ENCODE measurements at regions not wholly inside any gene's neighbourhood (a gene's known extent, or its start where the extent isn't known, plus 50 kb on each side); places are given as distances from the start of the nearest gene placed in this dataset.

DNA sequence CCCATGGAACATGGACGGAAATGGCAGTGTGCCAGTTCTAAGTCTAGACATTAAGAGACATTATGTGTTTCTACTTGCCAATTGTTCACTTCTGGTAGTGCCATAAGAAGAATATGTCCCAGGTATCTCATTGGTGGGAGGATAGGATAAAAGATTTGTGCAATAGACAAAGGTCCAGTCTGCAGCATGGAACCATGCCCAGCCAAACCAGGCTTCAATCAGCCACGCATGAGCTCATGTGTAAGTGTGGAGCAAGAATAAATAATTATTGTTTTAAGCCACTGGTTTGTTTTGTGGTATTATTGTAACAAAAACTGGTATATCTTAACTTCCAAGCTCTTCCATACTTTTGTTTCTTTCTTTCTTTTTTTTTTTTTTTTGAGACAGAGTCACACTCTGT lies 153.6 kb upstream of the CTTNBP2 start:
- FAIRE-seq = no peak
- WGBS, 3 donors = 84 to 93% (median 91%) methylated on average over 2 of the region's 2 CpGs
- H3K4me3 ChIP-seq (ENCODE audit: low read depth in 1 of 3, low read length in 3 of 3) = no peak overlapping the region
- H3K9me3 ChIP-seq (ENCODE audit: control insufficient read depth in 2 of 2, insufficient read depth in 1 of 2, low read depth in 1 of 2, low read length in 1 of 2) = no peaks in the 10 kb centered on the region
- no peaks in the 10 kb centered on the region for H3K36me3 ChIP-seq (ENCODE audit: control insufficient read depth in 3 of 3, insufficient read depth in 2 of 3, low read depth in 1 of 3, low read length in 3 of 3)
- DNase-seq = no peak
- H3K27ac ChIP-seq (ENCODE audit: low read depth in 1 of 3, low read length in 2 of 3) = no peak overlapping the region
- H3K27me3 ChIP-seq (ENCODE audit: control insufficient read depth in 3 of 3, insufficient read depth in 3 of 3, low read length in 3 of 3) = peaks cover 0 to 5% (median 0%) of the 10 kb centered on the region in 3 donors
- no peaks in the 10 kb centered on the region for H3K4me1 ChIP-seq (ENCODE audit: control insufficient read depth in 3 of 3, insufficient read depth in 2 of 3, low read depth in 1 of 3, low read length in 2 of 3)

DNA sequence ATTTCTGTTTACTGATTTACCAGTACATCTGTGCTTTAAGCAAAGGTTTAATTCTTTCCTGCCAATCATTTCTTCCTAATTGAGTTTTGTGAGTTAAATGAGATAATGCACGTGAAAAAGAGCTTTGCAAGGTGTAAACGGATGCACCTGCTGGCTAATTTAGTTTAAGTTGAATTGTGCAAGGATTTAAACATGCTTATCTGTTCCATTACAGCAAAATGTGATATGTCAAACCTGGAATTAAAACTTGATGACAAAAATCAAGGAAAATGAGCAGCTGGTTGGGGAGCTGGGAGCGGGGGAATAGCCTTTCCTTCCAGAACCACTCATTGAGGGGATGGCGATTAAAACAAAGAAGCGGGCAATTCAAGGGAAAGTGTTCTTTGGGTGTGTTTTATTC lies 155.0 kb upstream of the CTTNBP2 start:
- no peak for FAIRE-seq
- Histone ChIP-seq H3K27me3 (ENCODE audit: control insufficient read depth in 3 of 3, insufficient read depth in 3 of 3, low read length in 3 of 3) (peaks cover 0 to 5% (median 0%) of the 10 kb centered on the region in 3 donors), H3K27ac (ENCODE audit: low read depth in 1 of 3, low read length in 2 of 3) (no peak overlapping the region), H3K4me3 (ENCODE audit: low read depth in 1 of 3, low read length in 3 of 3) (no peak overlapping the region), H3K9me3 (ENCODE audit: control insufficient read depth in 2 of 2, insufficient read depth in 1 of 2, low read depth in 1 of 2, low read length in 1 of 2) (no peaks in the 10 kb centered on the region), H3K4me1 (ENCODE audit: control insufficient read depth in 3 of 3, insufficient read depth in 2 of 3, low read depth in 1 of 3, low read length in 2 of 3) (no peaks in the 10 kb centered on the region), H3K36me3 (ENCODE audit: control insufficient read depth in 3 of 3, insufficient read depth in 2 of 3, low read depth in 1 of 3, low read length in 3 of 3) (no peaks in the 10 kb centered on the region)
- no peak for DNase-seq
- 80 to 90% (median 82%) methylated on average over 5 of the region's 5 CpGs for WGBS, 3 donors

DNA sequence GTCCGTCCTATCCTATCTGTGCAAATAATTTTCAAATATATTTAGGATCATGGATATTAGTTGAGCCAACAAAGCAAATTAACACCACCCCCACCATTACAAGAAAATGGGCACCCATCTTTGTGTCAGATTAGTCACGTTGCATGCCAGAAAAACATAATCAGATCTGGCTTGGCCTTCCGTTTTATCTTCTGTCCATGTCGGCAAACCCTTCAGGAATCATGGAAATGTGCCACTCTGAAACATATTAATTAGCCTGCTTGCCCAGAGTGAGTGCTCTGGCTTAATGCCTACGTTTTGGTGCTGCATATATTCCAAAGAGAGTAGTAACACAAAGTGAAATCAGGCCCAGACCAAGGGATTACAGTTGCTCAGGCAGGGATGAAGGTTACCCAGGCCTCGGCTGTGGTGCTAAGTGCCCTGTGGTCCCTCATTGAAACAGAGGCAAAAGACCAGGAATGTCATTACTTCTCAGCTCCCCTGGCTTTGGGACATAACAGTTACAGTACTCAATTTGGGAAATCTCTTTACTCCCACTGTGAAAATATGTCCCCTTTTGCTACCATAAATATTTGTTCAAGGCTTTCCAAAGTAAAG lies 154.0 kb upstream of the LSM8 start:
- H3K36me3 ChIP-seq (ENCODE audit: control insufficient read depth in 3 of 3, insufficient read depth in 2 of 3, low read depth in 1 of 3, low read length in 3 of 3) = no peaks in the 10 kb centered on the region
- H3K9me3 ChIP-seq (ENCODE audit: control insufficient read depth in 2 of 2, insufficient read depth in 1 of 2, low read depth in 1 of 2, low read length in 1 of 2) = no peaks in the 10 kb centered on the region
- peaks cover 0 to 5% (median 0%) of the 10 kb centered on the region in 3 donors for H3K27me3 ChIP-seq (ENCODE audit: control insufficient read depth in 3 of 3, insufficient read depth in 3 of 3, low read length in 3 of 3)
- no peaks in the 10 kb centered on the region for H3K4me1 ChIP-seq (ENCODE audit: control insufficient read depth in 3 of 3, insufficient read depth in 2 of 3, low read depth in 1 of 3, low read length in 2 of 3)
- WGBS, 3 donors = 65 to 69% (median 67%) methylated on average over 6 of the region's 6 CpGs
- H3K27ac ChIP-seq (ENCODE audit: low read depth in 1 of 3, low read length in 2 of 3) = no peak overlapping the region
- no peak for FAIRE-seq
- DNase-seq = no peak
- H3K4me3 ChIP-seq (ENCODE audit: low read depth in 1 of 3, low read length in 3 of 3) = no peak overlapping the region

DNA sequence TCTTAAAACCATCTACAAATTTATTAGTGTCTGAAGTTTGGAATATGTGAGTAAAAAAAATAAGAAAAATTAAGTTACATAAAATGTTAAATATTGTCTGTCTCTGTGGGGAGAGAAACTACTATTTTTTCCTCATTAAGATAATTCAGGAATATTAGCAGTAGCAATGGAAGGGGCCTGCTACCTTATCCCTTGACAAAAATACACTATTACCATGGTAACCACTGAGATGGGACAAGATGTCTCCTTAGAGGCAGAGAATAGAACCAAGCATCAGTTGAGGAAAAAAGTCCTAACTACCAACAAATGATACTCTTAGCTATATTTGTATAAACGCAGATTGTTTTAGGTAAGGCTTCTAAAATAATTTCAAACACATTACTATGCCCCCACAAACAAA lies 150.7 kb upstream of the LSM8 start:
- FAIRE-seq (no peak), DNase-seq (no peak)
- Histone ChIP-seq H3K9me3 (ENCODE audit: control insufficient read depth in 2 of 2, insufficient read depth in 1 of 2, low read depth in 1 of 2, low read length in 1 of 2) (no peaks in the 10 kb centered on the region), H3K36me3 (ENCODE audit: control insufficient read depth in 3 of 3, insufficient read depth in 2 of 3, low read depth in 1 of 3, low read length in 3 of 3) (no peaks in the 10 kb centered on the region), H3K27ac (ENCODE audit: low read depth in 1 of 3, low read length in 2 of 3) (no peak overlapping the region), H3K27me3 (ENCODE audit: control insufficient read depth in 3 of 3, insufficient read depth in 3 of 3, low read length in 3 of 3) (no peaks in the 10 kb centered on the region), H3K4me3 (ENCODE audit: low read depth in 1 of 3, low read length in 3 of 3) (no peak overlapping the region), H3K4me1 (ENCODE audit: control insufficient read depth in 3 of 3, insufficient read depth in 2 of 3, low read depth in 1 of 3, low read length in 2 of 3) (no peaks in the 10 kb centered on the region)
- 78 to 83% (median 80%) methylated on average over 1 of the region's 1 CpG for WGBS, 3 donors

DNA sequence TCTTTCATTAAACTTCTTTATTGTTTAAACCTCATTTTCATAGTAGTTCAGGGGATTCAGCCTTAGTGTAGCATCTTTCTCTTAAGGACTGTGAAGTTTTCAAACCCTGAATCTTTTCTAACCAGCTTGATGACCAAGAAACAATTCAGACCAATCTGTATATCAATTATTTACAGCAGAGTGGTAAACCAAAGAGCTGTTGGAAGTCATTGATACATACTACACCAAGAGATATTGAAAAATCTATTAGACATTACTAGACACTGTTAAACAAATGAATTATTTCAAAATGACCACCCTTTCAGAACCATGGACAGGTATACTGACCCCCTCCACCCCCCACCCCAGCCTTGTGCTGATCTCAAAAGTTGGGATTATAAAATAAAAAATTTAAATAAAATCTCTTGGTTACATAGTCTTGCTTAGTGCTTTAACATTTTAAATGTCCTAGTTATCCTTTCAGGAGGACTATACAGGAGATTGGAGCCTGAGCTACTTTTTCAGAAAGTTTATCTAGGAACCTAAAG lies 143.9 kb upstream of the LSM8 start:
- Histone ChIP-seq H3K9me3 (ENCODE audit: control insufficient read depth in 2 of 2, insufficient read depth in 1 of 2, low read depth in 1 of 2, low read length in 1 of 2) (no peaks in the 10 kb centered on the region), H3K36me3 (ENCODE audit: control insufficient read depth in 3 of 3, insufficient read depth in 2 of 3, low read depth in 1 of 3, low read length in 3 of 3) (no peaks in the 10 kb centered on the region), H3K27me3 (ENCODE audit: control insufficient read depth in 3 of 3, insufficient read depth in 3 of 3, low read length in 3 of 3) (no peaks in the 10 kb centered on the region), H3K4me3 (ENCODE audit: low read depth in 1 of 3, low read length in 3 of 3) (no peak overlapping the region), H3K4me1 (ENCODE audit: control insufficient read depth in 3 of 3, insufficient read depth in 2 of 3, low read depth in 1 of 3, low read length in 2 of 3) (no peaks in the 10 kb centered on the region), H3K27ac (ENCODE audit: low read depth in 1 of 3, low read length in 2 of 3) (no peak overlapping the region)
- no peak for DNase-seq
- FAIRE-seq = no peak

DNA sequence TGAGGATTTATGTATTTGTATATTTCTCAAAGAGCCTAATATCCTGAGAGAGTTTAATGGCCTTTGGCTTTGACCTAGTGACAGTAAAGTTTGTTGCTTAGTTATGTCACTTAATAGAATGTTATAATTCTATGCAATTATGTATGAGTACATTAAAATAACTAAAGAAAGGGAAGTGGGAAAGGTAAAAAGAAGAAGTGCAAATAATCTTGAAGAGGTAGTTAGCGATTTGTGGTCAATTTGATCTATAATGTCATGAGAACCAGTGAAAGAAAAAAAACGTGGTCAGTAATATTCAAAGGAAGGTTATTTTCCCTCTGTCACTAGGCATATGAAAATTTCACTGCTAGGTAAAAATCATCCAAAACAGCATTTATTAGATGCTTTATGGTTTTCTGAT lies 143.4 kb upstream of the LSM8 start:
- H3K27ac ChIP-seq (ENCODE audit: low read depth in 1 of 3, low read length in 2 of 3) = no peak overlapping the region
- FAIRE-seq = no peak
- H3K4me3 ChIP-seq (ENCODE audit: low read depth in 1 of 3, low read length in 3 of 3) = no peak overlapping the region
- H3K4me1 ChIP-seq (ENCODE audit: control insufficient read depth in 3 of 3, insufficient read depth in 2 of 3, low read depth in 1 of 3, low read length in 2 of 3) = no peaks in the 10 kb centered on the region
- WGBS, 3 donors = 68 to 74% (median 69%) methylated on average over 2 of the region's 2 CpGs
- no peaks in the 10 kb centered on the region for H3K9me3 ChIP-seq (ENCODE audit: control insufficient read depth in 2 of 2, insufficient read depth in 1 of 2, low read depth in 1 of 2, low read length in 1 of 2)
- H3K36me3 ChIP-seq (ENCODE audit: control insufficient read depth in 3 of 3, insufficient read depth in 2 of 3, low read depth in 1 of 3, low read length in 3 of 3) = no peaks in the 10 kb centered on the region
- no peak for DNase-seq
- no peaks in the 10 kb centered on the region for H3K27me3 ChIP-seq (ENCODE audit: control insufficient read depth in 3 of 3, insufficient read depth in 3 of 3, low read length in 3 of 3)

DNA sequence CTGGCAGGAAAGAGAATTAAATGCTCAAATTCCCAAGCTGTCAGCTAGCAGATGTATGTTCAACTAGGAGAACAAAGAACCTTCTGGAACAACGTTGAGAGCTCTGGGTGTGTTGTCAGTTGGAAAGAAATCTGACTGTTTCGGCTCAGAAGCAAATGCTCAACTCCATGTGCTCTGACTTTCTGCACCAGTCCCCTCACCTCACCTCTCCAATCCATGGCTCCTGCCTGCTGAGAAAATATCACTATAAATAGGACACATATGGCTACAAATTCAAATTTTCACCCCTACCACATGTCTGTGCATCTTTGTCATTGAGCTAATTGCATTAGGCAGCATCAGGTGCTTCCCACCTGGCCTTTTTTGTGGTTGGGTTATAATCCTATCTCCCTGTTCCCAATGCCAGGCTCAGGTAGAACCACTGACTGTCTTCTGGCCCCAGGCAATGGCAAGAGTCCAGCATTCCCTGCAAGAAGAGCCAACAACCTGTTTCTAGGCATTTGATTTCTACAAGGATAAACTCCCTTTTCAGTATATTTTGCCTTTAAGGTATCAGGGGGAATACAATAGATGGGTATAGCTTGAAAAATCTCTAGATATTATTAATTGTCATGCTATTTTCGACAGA lies 142.6 kb upstream of the LSM8 start:
- no peaks in the 10 kb centered on the region for H3K36me3 ChIP-seq (ENCODE audit: control insufficient read depth in 3 of 3, insufficient read depth in 2 of 3, low read depth in 1 of 3, low read length in 3 of 3)
- H3K4me3 ChIP-seq (ENCODE audit: low read depth in 1 of 3, low read length in 3 of 3) = no peak overlapping the region
- no peak overlapping the region for H3K27ac ChIP-seq (ENCODE audit: low read depth in 1 of 3, low read length in 2 of 3)
- no peak for DNase-seq
- FAIRE-seq = no peak
- 49 to 60% (median 51%) methylated on average over 3 of the region's 3 CpGs for WGBS, 3 donors
- peaks cover 0 to 4% (median 0%) of the 10 kb centered on the region in 3 donors for H3K27me3 ChIP-seq (ENCODE audit: control insufficient read depth in 3 of 3, insufficient read depth in 3 of 3, low read length in 3 of 3)
- no peaks in the 10 kb centered on the region for H3K4me1 ChIP-seq (ENCODE audit: control insufficient read depth in 3 of 3, insufficient read depth in 2 of 3, low read depth in 1 of 3, low read length in 2 of 3)
- H3K9me3 ChIP-seq (ENCODE audit: control insufficient read depth in 2 of 2, insufficient read depth in 1 of 2, low read depth in 1 of 2, low read length in 1 of 2) = no peaks in the 10 kb centered on the region

DNA sequence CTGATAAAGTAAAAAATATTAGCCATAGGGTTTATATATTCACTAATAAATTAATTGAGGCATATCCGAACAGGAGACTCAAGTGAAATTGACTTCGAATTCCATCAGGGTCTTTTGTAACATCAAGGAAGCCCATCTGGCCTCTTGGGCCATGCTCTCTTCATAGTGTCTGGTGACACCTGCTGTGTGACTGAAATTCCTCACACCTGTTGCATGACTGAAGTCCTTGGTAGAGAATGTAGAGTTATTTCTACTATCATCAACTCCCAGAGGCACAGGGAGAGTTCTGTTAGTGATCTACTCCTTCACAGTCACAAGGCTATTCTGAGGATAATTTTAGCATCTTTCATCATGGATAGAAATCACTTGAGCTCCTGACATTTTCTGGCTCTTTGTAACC lies 138.3 kb upstream of the LSM8 start:
- H3K27ac ChIP-seq (ENCODE audit: low read depth in 1 of 3, low read length in 2 of 3) = no peak overlapping the region
- FAIRE-seq (no peak), DNase-seq (no peak)
- H3K36me3 ChIP-seq (ENCODE audit: control insufficient read depth in 3 of 3, insufficient read depth in 2 of 3, low read depth in 1 of 3, low read length in 3 of 3) = no peaks in the 10 kb centered on the region
- H3K4me1 ChIP-seq (ENCODE audit: control insufficient read depth in 3 of 3, insufficient read depth in 2 of 3, low read depth in 1 of 3, low read length in 2 of 3) = no peaks in the 10 kb centered on the region
- 76 to 90% (median 85%) methylated on average over 2 of the region's 2 CpGs for WGBS, 3 donors
- H3K27me3 ChIP-seq (ENCODE audit: control insufficient read depth in 3 of 3, insufficient read depth in 3 of 3, low read length in 3 of 3) = peaks cover 0 to 4% (median 0%) of the 10 kb centered on the region in 3 donors
- H3K9me3 ChIP-seq (ENCODE audit: control insufficient read depth in 2 of 2, insufficient read depth in 1 of 2, low read depth in 1 of 2, low read length in 1 of 2) = no peaks in the 10 kb centered on the region
- H3K4me3 ChIP-seq (ENCODE audit: low read depth in 1 of 3, low read length in 3 of 3) = no peak overlapping the region

DNA sequence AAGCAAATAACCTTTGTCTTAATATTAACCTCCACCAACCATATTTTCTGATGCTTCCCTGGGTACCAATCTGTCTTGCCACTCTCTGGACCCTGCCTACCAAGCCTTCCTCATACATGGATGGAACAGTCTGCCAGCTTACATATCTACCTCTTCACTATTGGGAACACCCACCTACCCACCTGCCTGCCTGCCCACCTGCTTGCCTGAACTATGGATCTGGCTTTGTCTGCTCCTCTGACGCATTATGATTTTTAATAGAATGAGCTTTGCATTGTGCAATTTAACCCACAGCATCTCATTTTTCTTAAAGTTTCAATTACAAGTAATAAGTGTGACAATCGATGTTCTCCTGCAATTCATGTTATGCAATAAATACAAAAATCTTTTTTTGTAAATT lies 137.9 kb upstream of the LSM8 start:
- H3K36me3 ChIP-seq (ENCODE audit: control insufficient read depth in 3 of 3, insufficient read depth in 2 of 3, low read depth in 1 of 3, low read length in 3 of 3) = no peaks in the 10 kb centered on the region
- no peak for FAIRE-seq
- WGBS, 3 donors = 75 to 91% (median 78%) methylated on average over 2 of the region's 2 CpGs

More for the DNA sequence above, 137.9 kb upstream of the LSM8 start:
- DNase-seq = no peak
- H3K27me3 ChIP-seq (ENCODE audit: control insufficient read depth in 3 of 3, insufficient read depth in 3 of 3, low read length in 3 of 3) = peaks cover 0 to 4% (median 0%) of the 10 kb centered on the region in 3 donors
- no peaks in the 10 kb centered on the region for H3K9me3 ChIP-seq (ENCODE audit: control insufficient read depth in 2 of 2, insufficient read depth in 1 of 2, low read depth in 1 of 2, low read length in 1 of 2)
- no peaks in the 10 kb centered on the region for H3K4me1 ChIP-seq (ENCODE audit: control insufficient read depth in 3 of 3, insufficient read depth in 2 of 3, low read depth in 1 of 3, low read length in 2 of 3)
- no peak overlapping the region for H3K4me3 ChIP-seq (ENCODE audit: low read depth in 1 of 3, low read length in 3 of 3)
- H3K27ac ChIP-seq (ENCODE audit: low read depth in 1 of 3, low read length in 2 of 3) = no peak overlapping the region
